H1 (cell line): ENCODE measurements at regions not wholly inside any gene's neighbourhood (a gene's known extent, or its start where the extent isn't known, plus 50 kb on each side); places are given as distances from the start of the nearest gene placed in this dataset.

Experiments used
- CTCF ChIA-PET: fragments of 300-600 bp; sonication (Branson Sonifier 250); formaldehyde crosslinking; loops from one replicate; lab custom pipeline; 2021; ENCODE audit not compliant: partially characterized antibody; lab: Charles Lee
- POLR2A ChIA-PET: fragments of 300-600 bp; sonication (Branson Sonifier 250); formaldehyde crosslinking; loops from one replicate; lab custom pipeline; 2021; ENCODE audit warnings: inconsistent platforms; ENCODE audit not compliant: partially characterized antibody; lab: Charles Lee
- DNase-seq, 2 experiments: peaks; one replicate each; pipeline versions ENCODE4 v3.0.0 to v3.0.0-alpha.2; 2010 to 2022; ENCODE audit warnings: low spot score in 2 of 2, low read depth in 1 of 2, mixed read lengths in 1 of 2
- FAIRE-seq: peaks from 2 replicates; lab custom pipeline; 2011; peaks lifted over from hg19 to GRCh38; lab: Jason Lieb, UNC
- H2AFZ ChIP-seq: 2 replicates; pipeline ENCODE4 v1.8.1; 2012; ENCODE audit warnings: low read length, inconsistent platforms
- H2AK5ac ChIP-seq: 2 replicates; pipeline ENCODE4 v1.6.1; 2013; ENCODE audit warnings: low read depth, low read length
- H2BK120ac ChIP-seq: replicated peaks from 2 replicates; pipeline ENCODE3; 2013; ENCODE audit warnings: low read depth, low read length, inconsistent platforms
- H2BK12ac ChIP-seq: 2 replicates; pipeline ENCODE4 v1.6.1; 2013; ENCODE audit warnings: low read depth, low read length
- H2BK15ac ChIP-seq: 2 replicates; pipeline ENCODE4 v1.6.1; 2013; ENCODE audit warnings: low read length
- H2BK20ac ChIP-seq: 2 replicates; pipeline ENCODE4 v1.6.1; 2013; ENCODE audit warnings: low read length
- H2BK5ac ChIP-seq: 2 replicates; pipeline ENCODE4 v1.6.1; 2013; ENCODE audit warnings: low read depth, low read length
- H3K14ac ChIP-seq: 2 replicates; pipeline ENCODE4 v1.6.1; 2013; ENCODE audit warnings: inconsistent platforms; ENCODE audit not compliant: insufficient read length
- H3K18ac ChIP-seq: 2 replicates; pipeline ENCODE4 v1.6.1; 2013; ENCODE audit warnings: low read length; ENCODE audit errors: extremely low read depth
- H3K23ac ChIP-seq: 2 replicates; pipeline ENCODE4 v1.6.1; 2013; ENCODE audit warnings: inconsistent platforms; ENCODE audit not compliant: insufficient read length
- H3K23me2 ChIP-seq: 2 replicates; pipeline ENCODE4 v1.6.1; 2013; ENCODE audit warnings: low read depth, low read length
- H3K27ac ChIP-seq: 2 replicates; pipeline ENCODE4 v1.6.1; 2011; ENCODE audit warnings: low read depth, low read length, inconsistent platforms
- H3K27me3 ChIP-seq, 4 experiments: replicated peaks in 1 of 4; 1 replicate in 1 of 4; 2 replicates in 3 of 4; pipeline versions ENCODE4 v1.6.1 to v1.8.1; 2011 to 2013; ENCODE audit warnings: low read length in 3 of 4, mild to moderate bottlenecking in 3 of 4, inconsistent platforms in 2 of 4, mixed read lengths in 2 of 4, moderate library complexity in 1 of 4; ENCODE audit not compliant: control insufficient read depth in 3 of 4, insufficient read depth in 3 of 4; ENCODE audit errors: extremely low read depth in 1 of 4
- H3K36me3 ChIP-seq, 4 experiments: 2 replicates each; pipeline versions ENCODE4 v1.6.1 to v1.8.1; 2011 to 2013; ENCODE audit warnings: mild to moderate bottlenecking in 4 of 4, low read length in 3 of 4, moderate library complexity in 2 of 4, control low read depth in 1 of 4, inconsistent platforms in 1 of 4; ENCODE audit not compliant: insufficient read depth in 4 of 4, control insufficient read depth in 2 of 4
- H3K4ac ChIP-seq: replicated peaks from 2 replicates; pipeline ENCODE3; 2013; ENCODE audit warnings: low read length, low read depth, mixed read lengths, inconsistent platforms; ENCODE audit not compliant: insufficient read length
- H3K4me1 ChIP-seq, 4 experiments: replicated peaks in 1 of 4; 1 replicate in 1 of 4; 2 replicates in 3 of 4; pipeline versions ENCODE4 v1.6.1 to v1.8.1; 2011 to 2013; ENCODE audit warnings: low read length in 3 of 4, inconsistent platforms in 2 of 4, mixed read lengths in 1 of 4; ENCODE audit not compliant: insufficient read depth in 4 of 4, control insufficient read depth in 3 of 4
- H3K4me2 ChIP-seq, 2 experiments: 2 replicates each; pipeline versions ENCODE4 v1.6.1 to v1.8.1; 2011 to 2013; ENCODE audit warnings: low read depth in 2 of 2, low read length in 2 of 2, control low read depth in 1 of 2, inconsistent platforms in 1 of 2, mild to moderate bottlenecking in 1 of 2; ENCODE audit not compliant: insufficient read depth in 1 of 2
- H3K4me3 ChIP-seq, 4 experiments: fragments of 200-600, 300-600 bp in 1 of 4; sonication (generic), shearing (Covaris generic), sonication (Bioruptor Twin) in 1 of 4; 2 replicates each; pipeline versions ENCODE4 v1.5.1 to v1.8.1; 2011 to 2016; ENCODE audit warnings: low read length in 4 of 4, low read depth in 3 of 4, control low read depth in 2 of 4, inconsistent platforms in 2 of 4, mild to moderate bottlenecking in 2 of 4, mixed read lengths in 1 of 4, moderate library complexity in 1 of 4; ENCODE audit not compliant: insufficient read depth in 2 of 4; ENCODE audit errors: extremely low read depth in 1 of 4
- H3K56ac ChIP-seq: replicated peaks from 2 replicates; pipeline ENCODE3; 2013; ENCODE audit warnings: low read depth, mild to moderate bottlenecking, mixed read lengths, low read length, inconsistent platforms; ENCODE audit not compliant: insufficient read length
- H3K79me1 ChIP-seq: 2 replicates; pipeline ENCODE4 v1.6.1; 2013; ENCODE audit warnings: low read depth, low read length, control low read depth
- H3K79me2 ChIP-seq, 2 experiments: 2 replicates each; pipeline versions ENCODE4 v1.6.1 to v1.8.1; 2012 to 2013; ENCODE audit warnings: low read length in 2 of 2, mild to moderate bottlenecking in 2 of 2, inconsistent platforms in 1 of 2; ENCODE audit not compliant: insufficient read depth in 2 of 2, control insufficient read depth in 1 of 2
- H3K9ac ChIP-seq, 4 experiments: replicated peaks in 1 of 4; 1 replicate in 1 of 4; 2 replicates in 3 of 4; pipeline versions ENCODE4 v1.6.1 to v1.8.1; 2011 to 2013; ENCODE audit warnings: low read depth in 3 of 4, low read length in 3 of 4, control low read depth in 2 of 4, mild to moderate bottlenecking in 2 of 4, moderate library complexity in 2 of 4, inconsistent platforms in 1 of 4; ENCODE audit errors: extremely low read depth in 1 of 4
- H3K9me3 ChIP-seq, 2 experiments: 2 replicates each; pipeline versions ENCODE4 v1.6.1 to v1.8.1; 2012 to 2013; ENCODE audit warnings: mild to moderate bottlenecking in 2 of 2, moderate library complexity in 2 of 2, control low read depth in 1 of 2, inconsistent platforms in 1 of 2, low read depth in 1 of 2, low read length in 1 of 2, mixed read lengths in 1 of 2; ENCODE audit not compliant: insufficient read depth in 2 of 2
- H4K20me1 ChIP-seq, 2 experiments: replicated peaks in 1 of 2; 2 replicates each; pipeline versions ENCODE3 to v1.8.1; 2011 to 2013; ENCODE audit warnings: inconsistent platforms in 2 of 2, low read length in 2 of 2, mild to moderate bottlenecking in 1 of 2; ENCODE audit not compliant: insufficient read depth in 2 of 2, control insufficient read depth in 1 of 2
- H4K5ac ChIP-seq: 2 replicates; pipeline ENCODE4 v1.6.1; 2013; ENCODE audit warnings: low read length, low read depth, mixed read lengths, inconsistent platforms; ENCODE audit not compliant: insufficient read length
- H4K8ac ChIP-seq: 2 replicates; pipeline ENCODE4 v1.8.0; 2013; ENCODE audit warnings: mild to moderate bottlenecking, moderate library complexity, low read length, inconsistent platforms; ENCODE audit not compliant: insufficient read depth; ENCODE audit errors: extremely low read depth
- H4K91ac ChIP-seq: replicated peaks from 2 replicates; pipeline ENCODE3; 2013; ENCODE audit warnings: low read length, mixed read lengths, inconsistent platforms; ENCODE audit not compliant: insufficient read length
- EGR1 ChIP-seq: IDR thresholded peaks from 2 replicates; pipeline ENCODE4 v1.6.1; 2011; ENCODE audit warnings: low read depth, low read length, borderline replicate concordance
- KDM4A ChIP-seq: IDR thresholded peaks from one replicate; pipeline ENCODE4 v1.7.1; 2012; ENCODE audit warnings: low read depth, mild to moderate bottlenecking, moderate library complexity, low read length, inconsistent platforms; ENCODE audit not compliant: severe bottlenecking
- MAX ChIP-seq: IDR thresholded peaks from 2 replicates; pipeline ENCODE4 v1.6.1; 2012; ENCODE audit warnings: inconsistent platforms
- POLR2A ChIP-seq, 2 experiments: IDR thresholded peaks; 1 replicate in 1 of 2; 2 replicates in 1 of 2; pipeline ENCODE4 v1.6.1; 2011; ENCODE audit warnings: low read depth in 2 of 2, low read length in 2 of 2, mild to moderate bottlenecking in 2 of 2; ENCODE audit errors: control extremely low read depth in 1 of 2
- RAD21 ChIP-seq, 2 experiments: IDR thresholded peaks in 1 of 2; conservative IDR thresholded peaks in 1 of 2; 2 replicates each; pipeline ENCODE4 v1.6.1; 2011; ENCODE audit warnings: low read depth in 2 of 2, low read length in 2 of 2, improper control_type of control experiment in 1 of 2, inconsistent platforms in 1 of 2, mild to moderate bottlenecking in 1 of 2, moderate library complexity in 1 of 2
- SAP30 ChIP-seq: fragments of 300-600 bp; sonication (generic); IDR thresholded peaks from 2 replicates; pipeline ENCODE4 v1.7.1; 2012; ENCODE audit warnings: low read length, moderate library complexity, mild to moderate bottlenecking, inconsistent platforms; ENCODE audit not compliant: insufficient read depth, insufficient replicate concordance
- SIN3A ChIP-seq, 2 experiments: IDR thresholded peaks in 1 of 2; conservative IDR thresholded peaks in 1 of 2; 2 replicates each; pipeline ENCODE4 v1.6.1; 2011 to 2012; ENCODE audit warnings: low read length in 2 of 2, improper control_type of control experiment in 1 of 2, low read depth in 1 of 2, mild to moderate bottlenecking in 1 of 2
- YY1 ChIP-seq: IDR thresholded peaks from 2 replicates; pipeline ENCODE4 v1.6.1; 2011; ENCODE audit warnings: low read depth, mild to moderate bottlenecking, low read length
- WGBS, 2 experiments: shearing (Covaris generic) in 1 of 2; methylation state at CpG; one replicate each; pipeline versions ENCODE4 v1.1.6 to v1.1.7; 2013 to 2015; ENCODE audit warnings: low lambda C conversion rate in 2 of 2, mixed read lengths in 2 of 2, inconsistent platforms in 1 of 2, low coverage in 1 of 2, missing lambda C conversion rate in 1 of 2; ENCODE audit not compliant: insufficient replicate concordance in 2 of 2, insufficient coverage in 1 of 2, insufficient read length in 1 of 2; ENCODE audit errors: extremely low coverage in 1 of 2, missing lambda C conversion rate in 1 of 2; 5-methylcytosine and 5-hydroxymethylcytosine counted together
- TF ChIP-seq, protein P1 (sequence below): IDR thresholded peaks from 2 replicates; pipeline ENCODE4 v1.6.1; 2012; ENCODE audit warnings: inconsistent platforms

- H3K23ac ChIP-seq = no peak overlapping the region
- peaks cover 7% of the 10 kb centered on the region for H3K23me2 ChIP-seq
- H3K9ac ChIP-seq = no peak overlapping the region
- no peak overlapping the region for H3K18ac ChIP-seq
- peaks cover 0 to 11% (median 8%) of the 10 kb centered on the region in 4 experiments; a peak in 5 of 7 replicates for H3K27me3 ChIP-seq
- no peaks in the 10 kb centered on the region for H3K79me2 ChIP-seq
- no peak overlapping the region for H2BK120ac ChIP-seq
- no peak overlapping the region for H2BK20ac ChIP-seq
- H2BK5ac ChIP-seq = no peak overlapping the region
- WGBS, 2 experiments = 21% methylated on average over 33 of the region's 33 CpGs; no CpG with 5 or more reads in 1 of the 2 experiments
- ChIA-PET CTCF (interaction anchor here (1.2 kb wide), 1 partner anchor 12 kb away, joined by 3 read pairs; no protein-coding TSS in a partner anchor), POLR2A (no interaction called here)
- DNase-seq = peak; percentile 23 to 67
- H3K4me2 ChIP-seq = peak overlapping the region; percentile 77 to 79
- peak overlapping the region; percentile 93 for H2AFZ ChIP-seq
- no peaks in the 10 kb centered on the region for H4K20me1 ChIP-seq
- no peak overlapping the region for H2AK5ac ChIP-seq
- peaks cover 0 to 9% (median 3%) of the 10 kb centered on the region in 4 experiments; a peak in 2 of 7 replicates for H3K4me1 ChIP-seq
- H3K27ac ChIP-seq = no peak overlapping the region
- H4K5ac ChIP-seq = no peak overlapping the region
- 0 out of 2 replicates have a peak overlapping the region, but pooled peaks have one; percentile 4 for H2BK15ac ChIP-seq
- no peak overlapping the region for H3K4ac ChIP-seq
- no peak overlapping the region for H4K8ac ChIP-seq
- H3K56ac ChIP-seq = no peak overlapping the region
- H3K14ac ChIP-seq = no peak overlapping the region
- no peaks in the 10 kb centered on the region for H3K36me3 ChIP-seq
- H2BK12ac ChIP-seq = peak overlapping the region; percentile 4; the same call in 1 of the 2 replicates
- FAIRE-seq = no peak
- H4K91ac ChIP-seq = no peak overlapping the region
- H3K9me3 ChIP-seq = peaks cover 5 to 8% of the 10 kb centered on the region in 2 experiments
- H3K79me1 ChIP-seq = no peaks in the 10 kb centered on the region
- peak overlapping the region; percentile 20 to 55 (median 30) for H3K4me3 ChIP-seq
- 0 out of 4 replicates have a peak, but pooled peaks of 1 of the 2 experiments have one; percentile 0 for TF ChIP-seq RAD21 (IDR thresholded peaks at IDR 0.05 in 1 of 2, conservative IDR thresholded peaks at IDR 0.05 in 1 of 2; ENCODE audit: low read depth in 2 of 2, low read length in 2 of 2)
- TF ChIP-seq KDM4A = peak; percentile 45
- no peak for TF ChIP-seq EGR1
- no peak for TF ChIP-seq POLR2A (IDR thresholded peaks at IDR 0.05; ENCODE audit: control extremely low read depth in 1 of 2, low read depth in 2 of 2, low read length in 2 of 2)
- peak; percentile 75 for TF ChIP-seq YY1
- TF ChIP-seq SIN3A (conservative IDR thresholded peaks at IDR 0.05 in 1 of 2, IDR thresholded peaks at IDR 0.05 in 1 of 2; ENCODE audit: low read depth in 1 of 2, low read length in 2 of 2) = peak in 1 of 2 experiments; percentile 84; a peak in 2 of 4 replicates
- TF ChIP-seq, protein P1, sequence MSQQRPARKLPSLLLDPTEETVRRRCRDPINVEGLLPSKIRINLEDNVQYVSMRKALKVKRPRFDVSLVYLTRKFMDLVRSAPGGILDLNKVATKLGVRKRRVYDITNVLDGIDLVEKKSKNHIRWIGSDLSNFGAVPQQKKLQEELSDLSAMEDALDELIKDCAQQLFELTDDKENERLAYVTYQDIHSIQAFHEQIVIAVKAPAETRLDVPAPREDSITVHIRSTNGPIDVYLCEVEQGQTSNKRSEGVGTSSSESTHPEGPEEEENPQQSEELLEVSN = peak; percentile 79
- peak; percentile 81 for TF ChIP-seq MAX
- peak; percentile 53 for TF ChIP-seq SAP30
These were observed 661.7 kb downstream of the VRK1 start for GRCh38 chr14:97458661-97459579.
